CD14-positive monocyte (primary cell): ENCODE measurements at regions not wholly inside any gene's neighbourhood (a gene's known extent, or its start where the extent isn't known, plus 50 kb on each side); places are given as distances from the start of the nearest gene placed in this dataset.

Experiments used
- DNase-seq, 3 donors: peaks; one replicate each; pipeline ENCODE4 v3.0.0-alpha.2; 2011 to 2022
- H2AFZ ChIP-seq: 2 replicates; pipeline ENCODE4 v1.6.0; 2012; ENCODE audit warnings: mild to moderate bottlenecking, low read depth, low read length, inconsistent platforms; ENCODE audit not compliant: insufficient read depth, poor library complexity, severe bottlenecking
- H3K27ac ChIP-seq, 2 donors: 1 replicate in 1 of 2; 2 replicates in 1 of 2; pipeline ENCODE4 v1.5.1; 2012 to 2013; ENCODE audit warnings: low read length in 2 of 2, control low read depth in 1 of 2, inconsistent platforms in 1 of 2, low read depth in 1 of 2, mild to moderate bottlenecking in 1 of 2
- H3K27me3 ChIP-seq, 2 donors: one replicate each; pipeline versions ENCODE4 v1.6.0 to v1.6.1; 2011 to 2013; ENCODE audit warnings: low read length in 2 of 2; ENCODE audit not compliant: control insufficient read depth in 2 of 2, insufficient read depth in 2 of 2
- H3K36me3 ChIP-seq, 2 donors: replicated peaks in 1 of 2; 1 replicate in 1 of 2; 2 replicates in 1 of 2; pipeline versions ENCODE4 v1.5.1 to v1.6.1; 2012 to 2013; ENCODE audit warnings: low read length in 2 of 2, control low read depth in 1 of 2, inconsistent platforms in 1 of 2, mild to moderate bottlenecking in 1 of 2; ENCODE audit not compliant: insufficient read depth in 2 of 2, control insufficient read depth in 1 of 2
- H3K4me1 ChIP-seq, 2 donors: 1 replicate in 1 of 2; 2 replicates in 1 of 2; pipeline versions ENCODE4 v1.5.1 to v1.6.1; 2012 to 2013; ENCODE audit warnings: low read length in 2 of 2, control low read depth in 1 of 2, inconsistent platforms in 1 of 2, mild to moderate bottlenecking in 1 of 2, moderate library complexity in 1 of 2; ENCODE audit not compliant: insufficient read depth in 2 of 2, control insufficient read depth in 1 of 2
- H3K4me2 ChIP-seq: replicated peaks from 2 replicates; pipeline ENCODE3; 2012; ENCODE audit warnings: low read length, moderate library complexity, mild to moderate bottlenecking; ENCODE audit not compliant: poor library complexity, severe bottlenecking; ENCODE audit errors: extremely low read depth
- H3K4me3 ChIP-seq, 3 experiments: fragments of 200-600 bp in 1 of 3; sonication (generic) in 1 of 3; replicated peaks in 1 of 3; 1 replicate in 2 of 3; 2 replicates in 1 of 3; pipeline ENCODE4 v1.5.1; 2011 to 2013; ENCODE audit warnings: low read length in 3 of 3, mild to moderate bottlenecking in 3 of 3, control low read depth in 2 of 3, low read depth in 2 of 3, inconsistent platforms in 1 of 3, moderate library complexity in 1 of 3
- H3K79me2 ChIP-seq: 2 replicates; pipeline ENCODE4 v1.6.0; 2012; ENCODE audit warnings: mild to moderate bottlenecking, control low read depth, inconsistent platforms, low read length, moderate library complexity; ENCODE audit not compliant: insufficient read depth
- H3K9ac ChIP-seq: 2 replicates; pipeline ENCODE4 v1.6.0; 2017; ENCODE audit warnings: low read length, mild to moderate bottlenecking; ENCODE audit not compliant: insufficient read depth, poor library complexity, severe bottlenecking
- H3K9me3 ChIP-seq, 2 donors: replicated peaks in 1 of 2; 1 replicate in 1 of 2; 2 replicates in 1 of 2; pipeline versions ENCODE4 v1.5.1 to v1.6.1; 2012 to 2013; ENCODE audit warnings: low read length in 2 of 2, control low read depth in 1 of 2; ENCODE audit not compliant: control insufficient read depth in 1 of 2, insufficient read depth in 1 of 2
- H4K20me1 ChIP-seq: 2 replicates; pipeline ENCODE4 v1.6.0; 2012; ENCODE audit warnings: mild to moderate bottlenecking, low read length, control low read depth, moderate library complexity; ENCODE audit not compliant: insufficient read depth
- H3K27ac Mint-ChIP-seq, 7 donors: one replicate each; pipeline ENCODE4 v1.8.0; 2020; ENCODE audit warnings: mild to moderate bottlenecking in 7 of 7, mixed read lengths in 7 of 7, moderate library complexity in 6 of 7, inconsistent platforms in 2 of 7
- H3K27me3 Mint-ChIP-seq, 3 donors: one replicate each; pipeline ENCODE4 v1.8.0; 2021 to 2022; ENCODE audit warnings: low read depth in 3 of 3, mild to moderate bottlenecking in 3 of 3, mixed read lengths in 3 of 3, moderate library complexity in 3 of 3, inconsistent platforms in 1 of 3
- H3K36me3 Mint-ChIP-seq, 2 donors: one replicate each; pipeline ENCODE4 v1.8.0; 2020; ENCODE audit warnings: mixed read lengths in 2 of 2, inconsistent platforms in 1 of 2, mild to moderate bottlenecking in 1 of 2
- H3K4me1 Mint-ChIP-seq: one replicate; pipeline ENCODE4 v1.8.0; 2020; ENCODE audit warnings: mild to moderate bottlenecking, mixed read lengths
- H3K4me3 Mint-ChIP-seq, 2 donors: one replicate each; pipeline ENCODE4 v1.8.0; 2020; ENCODE audit warnings: mild to moderate bottlenecking in 2 of 2, mixed read lengths in 2 of 2, moderate library complexity in 1 of 2
- H3K9me3 Mint-ChIP-seq, 7 donors: one replicate each; pipeline ENCODE4 v1.8.0; 2020 to 2022; ENCODE audit warnings: mixed read lengths in 7 of 7, mild to moderate bottlenecking in 6 of 7, moderate library complexity in 6 of 7, inconsistent platforms in 2 of 7
- WGBS: methylation state at CpG from one replicate; pipeline ENCODE4 v1.1.5; 2013; ENCODE audit warnings: missing lambda C conversion rate; ENCODE audit not compliant: insufficient coverage; 5-methylcytosine and 5-hydroxymethylcytosine counted together
- intact Hi-C, 2 donors: fragments of 100-400 bp; cut with micrococcal nuclease; formaldehyde crosslinking; loops; one replicate each; pipeline versions ENCODE4 v1.15.0 to v1.15.1; 2023
- TF ChIP-seq, protein P1 (sequence below): fragments of 200-600 bp; IDR thresholded peaks from one replicate; pipeline ENCODE4 v1.8.0; 2022; ENCODE audit warnings: antibody characterized with exemption, mild to moderate bottlenecking

DNA sequence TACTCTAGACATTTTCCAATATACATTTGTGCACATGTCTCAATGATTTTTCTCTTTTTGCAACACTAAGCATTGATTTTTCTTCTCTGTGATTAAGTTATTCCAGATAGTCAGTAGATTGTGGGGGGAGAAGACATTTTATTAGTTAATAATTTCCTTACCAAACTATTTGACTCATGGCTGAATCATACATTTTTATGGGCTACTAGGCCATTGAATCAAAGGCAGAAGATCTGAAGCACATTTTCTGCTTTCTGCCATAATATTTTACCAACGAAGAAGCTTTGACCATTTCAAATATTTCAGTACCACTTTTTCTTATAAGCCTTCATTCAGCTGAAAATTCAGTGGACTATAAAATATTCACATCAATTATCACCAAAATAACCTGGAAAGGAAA lies 175.6 kb downstream of the IRX2 start:
- Histone ChIP-seq H3K27ac (no peak overlapping the region), H3K4me3 (no peak overlapping the region), H3K4me1 (no peaks in the 10 kb centered on the region), H3K36me3 (no peaks in the 10 kb centered on the region), H3K27me3 (no peaks in the 10 kb centered on the region), H2AFZ (no peak overlapping the region), H4K20me1 (no peaks in the 10 kb centered on the region), H3K79me2 (no peaks in the 10 kb centered on the region), H3K9me3 (peaks cover 0 to 10% of the 10 kb centered on the region in 2 donors), H3K4me2 (no peak overlapping the region), H3K9ac (no peak overlapping the region)
- Mint-ChIP-seq H3K4me3 (no peak overlapping the region), H3K4me1 (no peaks in the 10 kb centered on the region), H3K36me3 (no peaks in the 10 kb centered on the region), H3K9me3 (peaks cover 0 to 19% (median 7%) of the 10 kb centered on the region in 7 donors), H3K27me3 (peaks cover 1 to 3% (median 1%) of the 10 kb centered on the region in 3 donors), H3K27ac (no peak overlapping the region)
- 80% methylated on average over 1 of the region's 1 CpG for WGBS
- intact Hi-C loops: no loop called here
- DNase-seq: no peak
- TF ChIP-seq, protein P1, sequence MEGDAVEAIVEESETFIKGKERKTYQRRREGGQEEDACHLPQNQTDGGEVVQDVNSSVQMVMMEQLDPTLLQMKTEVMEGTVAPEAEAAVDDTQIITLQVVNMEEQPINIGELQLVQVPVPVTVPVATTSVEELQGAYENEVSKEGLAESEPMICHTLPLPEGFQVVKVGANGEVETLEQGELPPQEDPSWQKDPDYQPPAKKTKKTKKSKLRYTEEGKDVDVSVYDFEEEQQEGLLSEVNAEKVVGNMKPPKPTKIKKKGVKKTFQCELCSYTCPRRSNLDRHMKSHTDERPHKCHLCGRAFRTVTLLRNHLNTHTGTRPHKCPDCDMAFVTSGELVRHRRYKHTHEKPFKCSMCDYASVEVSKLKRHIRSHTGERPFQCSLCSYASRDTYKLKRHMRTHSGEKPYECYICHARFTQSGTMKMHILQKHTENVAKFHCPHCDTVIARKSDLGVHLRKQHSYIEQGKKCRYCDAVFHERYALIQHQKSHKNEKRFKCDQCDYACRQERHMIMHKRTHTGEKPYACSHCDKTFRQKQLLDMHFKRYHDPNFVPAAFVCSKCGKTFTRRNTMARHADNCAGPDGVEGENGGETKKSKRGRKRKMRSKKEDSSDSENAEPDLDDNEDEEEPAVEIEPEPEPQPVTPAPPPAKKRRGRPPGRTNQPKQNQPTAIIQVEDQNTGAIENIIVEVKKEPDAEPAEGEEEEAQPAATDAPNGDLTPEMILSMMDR: no peak

DNA sequence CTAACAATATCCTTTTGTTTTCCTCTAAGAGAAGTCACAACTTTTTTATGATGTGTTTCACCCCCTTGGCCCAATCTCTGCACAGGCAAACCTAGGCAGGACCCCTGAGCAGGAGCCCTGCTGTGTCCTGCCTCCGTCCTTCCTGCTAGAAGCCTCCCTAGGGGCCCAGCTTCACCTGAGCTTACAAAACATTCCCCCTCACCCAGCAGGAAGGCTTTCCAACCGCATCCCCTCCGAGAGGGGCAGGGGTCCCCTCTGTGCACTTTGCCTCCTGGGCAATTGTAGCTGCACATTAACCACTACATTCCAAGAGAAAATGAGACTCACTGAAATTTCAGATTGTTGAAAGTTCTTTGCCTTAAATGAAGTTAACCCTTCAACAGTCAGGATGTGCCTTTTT lies 176.2 kb downstream of the IRX2 start:
- Histone ChIP-seq H2AFZ (no peak overlapping the region), H3K9ac (no peak overlapping the region), H3K36me3 (no peaks in the 10 kb centered on the region), H3K27ac (no peak overlapping the region), H3K9me3 (peaks cover 0 to 10% of the 10 kb centered on the region in 2 donors), H4K20me1 (no peaks in the 10 kb centered on the region), H3K27me3 (no peaks in the 10 kb centered on the region), H3K4me1 (no peaks in the 10 kb centered on the region), H3K4me2 (no peak overlapping the region), H3K4me3 (no peak overlapping the region), H3K79me2 (no peaks in the 10 kb centered on the region)
- no peak overlapping the region for H3K27ac Mint-ChIP-seq
- H3K36me3 Mint-ChIP-seq: no peaks in the 10 kb centered on the region
- intact Hi-C loops: no loop called here
- H3K27me3 Mint-ChIP-seq: peaks cover 1 to 3% (median 1%) of the 10 kb centered on the region in 3 donors
- H3K4me3 Mint-ChIP-seq: no peak overlapping the region
- WGBS: 27% methylated on average over 3 of the region's 3 CpGs
- no peaks in the 10 kb centered on the region for H3K4me1 Mint-ChIP-seq
- H3K9me3 Mint-ChIP-seq: peaks cover 1 to 20% (median 6%) of the 10 kb centered on the region in 7 donors
- TF ChIP-seq, protein P1: no peak
- no peak for DNase-seq
